HepG2 (cell line): ENCODE measurements at regions not wholly inside any gene's neighbourhood (a gene's known extent, or its start where the extent isn't known, plus 50 kb on each side); places are given as distances from the start of the nearest gene placed in this dataset.

ENCODE experiments used
- ATAC-seq: fragments of 200-7000 bp; cut with Tn5 transposase; 3 replicates; pipeline ENCODE4 v1.9.1; 2020; ENCODE audit warnings: mild to moderate bottlenecking, moderate library complexity
- BruUV-seq: library from RNA; stranded (reverse); fragments of 400-500 nt; replicated peaks from 2 replicates; lab custom pipeline; 2021; lab: Mats Ljungman, UMichigan
- CTCF ChIA-PET: fragments of 300-600 bp; formaldehyde crosslinking; extraction: SDS; loops from one replicate; lab custom pipeline; 2021; ENCODE audit warnings: low total read pairs, inconsistent platforms, low intra/inter-chr PET ratio; lab: Yijun Ruan, JAX
- POLR2A ChIA-PET: fragments of 350-600 bp; sonication (Branson Sonifier 250); formaldehyde crosslinking; loops from one replicate; lab custom pipeline; 2020; ENCODE audit warnings: antibody characterized with exemption, inconsistent platforms; lab: Yijun Ruan, JAX
- DNase-seq: peaks from one replicate; pipeline ENCODE4 v3.0.0-alpha.2; 2015; ENCODE audit warnings: low spot score
- FAIRE-seq: peaks from 3 replicates; lab custom pipeline; 2011; peaks lifted over from hg19 to GRCh38; lab: Jason Lieb, UNC
- H2AFZ ChIP-seq: one replicate; pipeline ENCODE4 v1.6.1; 2011; ENCODE audit warnings: low read length, inconsistent platforms
- H3K27ac ChIP-seq: fragments of 300-600 bp; 3 replicates; pipeline ENCODE4 v1.8.0; 2011; ENCODE audit warnings: mixed run types, mild to moderate bottlenecking, mixed read lengths, low read length, inconsistent platforms; ENCODE audit not compliant: insufficient read depth; ENCODE audit errors: extremely low read length
- H3K27me3 ChIP-seq, 2 experiments: fragments of 200-600 bp in 1 of 2; 2 replicates in 1 of 2; 3 replicates in 1 of 2; pipeline versions ENCODE4 v1.6.0 to v1.8.0; 2011; ENCODE audit warnings: low read length in 2 of 2, mild to moderate bottlenecking in 2 of 2, moderate library complexity in 2 of 2, inconsistent platforms in 1 of 2; ENCODE audit not compliant: insufficient read depth in 2 of 2, control insufficient read depth in 1 of 2
- H3K36me3 ChIP-seq, 2 experiments: fragments of 200-600 bp in 1 of 2; replicated peaks in 1 of 2; 2 replicates in 1 of 2; 3 replicates in 1 of 2; pipeline versions ENCODE4 v1.5.1 to v1.8.0; 2011; ENCODE audit warnings: low read length in 2 of 2, inconsistent platforms in 1 of 2; ENCODE audit not compliant: insufficient read depth in 2 of 2, control insufficient read depth in 1 of 2
- H3K4me1 ChIP-seq: 2 replicates; pipeline ENCODE4 v1.5.1; 2012; ENCODE audit warnings: low read length, inconsistent platforms; ENCODE audit not compliant: insufficient read depth
- H3K4me2 ChIP-seq: 2 replicates; pipeline ENCODE4 v1.6.0; 2011; ENCODE audit warnings: low read depth, low read length, inconsistent platforms
- H3K4me3 ChIP-seq, 3 experiments: fragments of 200-600 bp in 1 of 3; sonication (generic), shearing (Covaris generic) in 1 of 3; replicated peaks in 1 of 3; 2 replicates each; pipeline ENCODE4 v1.5.1; 2011 to 2016; ENCODE audit warnings: low read length in 3 of 3, inconsistent platforms in 2 of 3, low read depth in 2 of 3, mild to moderate bottlenecking in 2 of 3, control low read depth in 1 of 3, mixed read lengths in 1 of 3; ENCODE audit not compliant: insufficient read depth in 1 of 3
- H3K79me2 ChIP-seq: one replicate; pipeline ENCODE4 v1.6.1; 2011; ENCODE audit warnings: low read length, inconsistent platforms; ENCODE audit not compliant: insufficient read depth
- H3K9ac ChIP-seq: 2 replicates; pipeline ENCODE4 v1.6.0; 2011; ENCODE audit warnings: mild to moderate bottlenecking, low read depth, low read length, inconsistent platforms; ENCODE audit not compliant: insufficient read depth
- H3K9me3 ChIP-seq: 2 replicates; pipeline ENCODE4 v1.5.1; 2012; ENCODE audit warnings: mild to moderate bottlenecking, low read length
- H4K20me1 ChIP-seq: 2 replicates; pipeline ENCODE4 v1.6.0; 2011; ENCODE audit warnings: inconsistent platforms, mild to moderate bottlenecking, low read length, moderate library complexity; ENCODE audit not compliant: insufficient read depth
- ATF1 ChIP-seq: IDR thresholded peaks from 2 replicates; pipeline ENCODE4 v1.6.1; 2016; ENCODE audit warnings: mild to moderate bottlenecking, control low read depth
- CHD2 ChIP-seq: IDR thresholded peaks from 2 replicates; pipeline ENCODE4 v1.6.1; 2011; ENCODE audit warnings: low read depth, low read length, improper control_type of control experiment
- CSRNP2 ChIP-seq: sonication (generic); formaldehyde crosslinking; conservative IDR thresholded peaks from 2 replicates; pipeline ENCODE4 v1.8.0; 2022; ENCODE audit warnings: low read depth, missing genetic modification reagents
- FOXO1 ChIP-seq: sonication (generic); formaldehyde crosslinking; IDR thresholded peaks from 2 replicates; pipeline ENCODE4 v1.4.0; 2020; ENCODE audit warnings: missing genetic modification reagents
- GTF3A ChIP-seq: sonication (generic); formaldehyde crosslinking; conservative IDR thresholded peaks from 2 replicates; pipeline ENCODE4 v1.4.0; 2020; ENCODE audit warnings: mild to moderate bottlenecking, missing genetic modification reagents
- IKZF1 ChIP-seq: fragments of 450-650 bp; IDR thresholded peaks from 2 replicates; pipeline ENCODE4 v1.7.1; 2016
- ONECUT2 ChIP-seq: sonication (generic); formaldehyde crosslinking; IDR thresholded peaks from 2 replicates; pipeline ENCODE4 v1.4.0; 2020; ENCODE audit warnings: missing genetic modification reagents
- RAD51 ChIP-seq: fragments of 450-650 bp; IDR thresholded peaks from 2 replicates; pipeline ENCODE4 v1.6.1; 2016; ENCODE audit warnings: borderline replicate concordance
- RFXAP ChIP-seq: sonication (generic); formaldehyde crosslinking; IDR thresholded peaks from 2 replicates; pipeline ENCODE4 v1.4.0; 2020; ENCODE audit warnings: missing genetic modification reagents, borderline replicate concordance
- SAP130 ChIP-seq: IDR thresholded peaks from 2 replicates; pipeline ENCODE4 v1.6.1; 2016; ENCODE audit warnings: low read depth
- THYN1 ChIP-seq: sonication (generic); formaldehyde crosslinking; IDR thresholded peaks from 2 replicates; pipeline ENCODE4 v1.8.1; 2023; ENCODE audit warnings: low read depth, mild to moderate bottlenecking, moderate library complexity, missing genetic modification reagents, borderline replicate concordance
- ZBTB49 ChIP-seq: sonication (generic); formaldehyde crosslinking; IDR thresholded peaks from 2 replicates; pipeline ENCODE4 v1.4.0; 2020; ENCODE audit warnings: missing genetic modification reagents, borderline replicate concordance
- ZNF136 ChIP-seq: sonication (generic); formaldehyde crosslinking; IDR thresholded peaks from 2 replicates; pipeline ENCODE4 v1.8.1; 2022; ENCODE audit warnings: low read depth, mild to moderate bottlenecking, moderate library complexity, missing genetic modification reagents
- ZNF383 ChIP-seq: sonication (generic); formaldehyde crosslinking; IDR thresholded peaks from 2 replicates; pipeline ENCODE4 v1.4.0; 2020; ENCODE audit warnings: missing genetic modification reagents, mild to moderate bottlenecking, borderline replicate concordance
- WGBS: methylation state at CpG from one replicate; pipeline ENCODE4 v1.1.6; 2017; ENCODE audit warnings: low lambda C conversion rate; 5-methylcytosine and 5-hydroxymethylcytosine counted together
- in situ Hi-C: cut with HindIII; loops from 2 replicates; pipeline ENCODE4 v1.10.0; 2017; ENCODE audit warnings: low pct_unique_long_range_greater_than_20kb; ENCODE audit not compliant: extremely low pct_ligation_motif_present
- intact Hi-C: fragments of 100-400 bp; cut with micrococcal nuclease; formaldehyde crosslinking; loops from one replicate; pipeline ENCODE4 v1.10.0; 2022; ENCODE audit not compliant: unreplicated experiment
- TF ChIP-seq, protein P1 (sequence below), 2 experiments: sonication (generic) in 1 of 2; formaldehyde crosslinking in 1 of 2; IDR thresholded peaks; 2 replicates each; pipeline versions ENCODE4 v1.5.1 to v1.6.1; 2011 to 2020; ENCODE audit warnings: borderline replicate concordance in 1 of 2, low read depth in 1 of 2, low read length in 1 of 2, mild to moderate bottlenecking in 1 of 2, missing genetic modification reagents in 1 of 2, moderate library complexity in 1 of 2
- TF ChIP-seq, protein P2 (sequence below): sonication (generic); formaldehyde crosslinking; IDR thresholded peaks from 2 replicates; pipeline ENCODE4 v1.5.0; 2020; ENCODE audit warnings: mild to moderate bottlenecking, missing genetic modification reagents

DNA sequence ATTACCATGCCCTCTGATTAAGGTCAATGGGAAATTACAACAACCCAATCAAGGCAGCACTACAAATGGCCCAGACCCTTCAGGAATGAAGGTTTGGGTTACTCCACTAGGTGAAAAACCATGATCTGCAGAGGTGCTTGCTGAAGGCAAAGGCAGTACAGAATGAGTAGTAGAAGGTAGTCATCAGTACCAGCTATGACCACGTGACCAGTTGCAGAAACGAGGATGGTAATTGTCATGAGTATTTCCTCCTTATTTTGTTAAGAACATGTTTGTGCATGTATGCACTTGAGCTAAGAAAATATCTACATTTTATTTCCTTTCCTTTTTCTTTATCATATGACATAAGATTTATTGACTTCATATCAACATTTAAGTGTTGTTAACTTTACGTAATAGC is 607.1 kb downstream of the KCNT2 start:
- no peaks in the 10 kb centered on the region for H3K9me3 ChIP-seq
- ATAC-seq = no peak
- no peak overlapping the region for H3K27ac ChIP-seq
- WGBS = 23% methylated on average over 3 of the region's 3 CpGs
- intact Hi-C loops (no loop called here), in situ Hi-C loops (no loop called here)
- no peaks in the 10 kb centered on the region for H3K27me3 ChIP-seq
- no peak overlapping the region for H2AFZ ChIP-seq
- H3K9ac ChIP-seq = no peak overlapping the region
- no TSS peak for BruUV-seq
- ChIA-PET POLR2A (no interaction called here), CTCF (no interaction called here)
- no peaks in the 10 kb centered on the region for H3K36me3 ChIP-seq
- DNase-seq = no peak
- no peak for FAIRE-seq
- no peak overlapping the region for H3K4me3 ChIP-seq
- no peaks in the 10 kb centered on the region for H3K79me2 ChIP-seq
- H4K20me1 ChIP-seq = no peaks in the 10 kb centered on the region
- H3K4me2 ChIP-seq = no peak overlapping the region
- H3K4me1 ChIP-seq = no peaks in the 10 kb centered on the region
- TF ChIP-seq ZNF136 (CRISPR knock-in tag) (no peak), FOXO1 (CRISPR knock-in tag) (no peak), IKZF1 (no peak), RAD51 (peak; percentile 9; the same call in 1 of the 2 replicates), GTF3A (CRISPR knock-in tag) (no peak), ZBTB49 (CRISPR knock-in tag) (no peak), ONECUT2 (no peak), ZNF383 (CRISPR knock-in tag) (no peak), CHD2 (no peak), RFXAP (CRISPR knock-in tag) (no peak), THYN1 (CRISPR knock-in tag) (no peak), SAP130 (CRISPR knock-in tag) (no peak), CSRNP2 (no peak), ATF1 (CRISPR knock-in tag) (no peak)
- TF ChIP-seq, protein P1, sequence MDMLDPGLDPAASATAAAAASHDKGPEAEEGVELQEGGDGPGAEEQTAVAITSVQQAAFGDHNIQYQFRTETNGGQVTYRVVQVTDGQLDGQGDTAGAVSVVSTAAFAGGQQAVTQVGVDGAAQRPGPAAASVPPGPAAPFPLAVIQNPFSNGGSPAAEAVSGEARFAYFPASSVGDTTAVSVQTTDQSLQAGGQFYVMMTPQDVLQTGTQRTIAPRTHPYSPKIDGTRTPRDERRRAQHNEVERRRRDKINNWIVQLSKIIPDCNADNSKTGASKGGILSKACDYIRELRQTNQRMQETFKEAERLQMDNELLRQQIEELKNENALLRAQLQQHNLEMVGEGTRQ (IDR thresholded peaks at IDR 0.05; ENCODE audit: low read depth, low read length) = 0 out of 2 replicates have a peak, but pooled peaks have one; percentile 7
- TF ChIP-seq, protein P1 (CRISPR knock-in tag; IDR thresholded peaks at IDR 0.05; ENCODE audit: borderline replicate concordance) = no peak
- TF ChIP-seq, protein P2, sequence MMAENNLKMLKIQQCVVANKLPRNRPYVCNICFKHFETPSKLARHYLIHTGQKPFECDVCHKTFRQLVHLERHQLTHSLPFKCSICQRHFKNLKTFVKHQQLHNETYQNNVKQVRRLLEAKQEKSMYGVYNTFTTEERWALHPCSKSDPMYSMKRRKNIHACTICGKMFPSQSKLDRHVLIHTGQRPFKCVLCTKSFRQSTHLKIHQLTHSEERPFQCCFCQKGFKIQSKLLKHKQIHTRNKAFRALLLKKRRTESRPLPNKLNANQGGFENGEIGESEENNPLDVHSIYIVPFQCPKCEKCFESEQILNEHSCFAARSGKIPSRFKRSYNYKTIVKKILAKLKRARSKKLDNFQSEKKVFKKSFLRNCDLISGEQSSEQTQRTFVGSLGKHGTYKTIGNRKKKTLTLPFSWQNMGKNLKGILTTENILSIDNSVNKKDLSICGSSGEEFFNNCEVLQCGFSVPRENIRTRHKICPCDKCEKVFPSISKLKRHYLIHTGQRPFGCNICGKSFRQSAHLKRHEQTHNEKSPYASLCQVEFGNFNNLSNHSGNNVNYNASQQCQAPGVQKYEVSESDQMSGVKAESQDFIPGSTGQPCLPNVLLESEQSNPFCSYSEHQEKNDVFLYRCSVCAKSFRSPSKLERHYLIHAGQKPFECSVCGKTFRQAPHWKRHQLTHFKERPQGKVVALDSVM (CRISPR knock-in tag) = no peak
